RWPE1 (cell line): ENCODE measurements at regions not wholly inside any gene's neighbourhood (a gene's known extent, or its start where the extent isn't known, plus 50 kb on each side); places are given as distances from the start of the nearest gene placed in this dataset.

Experiments
- CTCF ChIA-PET: fragments of 350-600 bp; sonication (Branson Sonifier 250); formaldehyde crosslinking; extraction: SDS; loops from one replicate; lab custom pipeline; 2021; lab: Yijun Ruan, JAX
- POLR2A ChIA-PET: fragments of 400-600 bp; formaldehyde crosslinking; extraction: SDS; loops from one replicate; lab custom pipeline; 2020; ENCODE audit warnings: antibody characterized with exemption; ENCODE audit not compliant: low non-redundant PET; lab: Yijun Ruan, JAX
- DNase-seq: peaks from one replicate; pipeline ENCODE4 v3.0.0; 2012; ENCODE audit warnings: low spot score
- H3K27ac ChIP-seq: fragments of 450-650 bp; 2 replicates; pipeline ENCODE4 v1.5.1; 2017
- CTCF ChIP-seq: fragments of 450-650 bp; conservative IDR thresholded peaks from 2 replicates; pipeline ENCODE4 v1.5.1; 2017; ENCODE audit warnings: low read depth, mild to moderate bottlenecking

- CTCF ChIA-PET = no interaction called here
- H3K27ac ChIP-seq = no peak overlapping the region
Observed at GRCh38 chr2:106706283-106706682, 179.7 kb downstream of the ST6GAL2 start.

GRCh38 chr2:106708209-106708608 is 177.8 kb downstream of the ST6GAL2 start:
- no peak for DNase-seq
- no peak for TF ChIP-seq CTCF
- ChIA-PET POLR2A (no interaction called here), CTCF (no interaction called here)
- no peak overlapping the region for H3K27ac ChIP-seq

More at GRCh38 chr2:106706283-106706682, 179.7 kb downstream of the ST6GAL2 start:
- DNase-seq = no peak
- TF ChIP-seq CTCF = no peak
- POLR2A ChIA-PET = no interaction called here

GRCh38 chr2:106709229-106709628 is 176.7 kb downstream of the ST6GAL2 start:
- no peak for TF ChIP-seq CTCF
- POLR2A ChIA-PET = no interaction called here
- CTCF ChIA-PET = no interaction called here
- no peak for DNase-seq
- no peak overlapping the region for H3K27ac ChIP-seq

- no peak overlapping the region for H3K27ac ChIP-seq
- ChIA-PET POLR2A (no interaction called here), CTCF (interaction anchor here (0.7 kb wide), 1 partner anchor 47 kb away, joined by 4 read pairs; no protein-coding TSS in a partner anchor)
- no peak for TF ChIP-seq CTCF
- DNase-seq = no peak
Observed at GRCh38 chr2:106719222-106719621, 166.7 kb downstream of the ST6GAL2 start.

- ChIA-PET CTCF (interaction anchor here (0.7 kb wide), 1 partner anchor 46 kb away, joined by 4 read pairs; no protein-coding TSS in a partner anchor), POLR2A (no interaction called here)
- TF ChIP-seq CTCF = no peak
- H3K27ac ChIP-seq = no peak overlapping the region
- DNase-seq = no peak
Observed at GRCh38 chr2:106720026-106720425, 165.9 kb downstream of the ST6GAL2 start.

DNA sequence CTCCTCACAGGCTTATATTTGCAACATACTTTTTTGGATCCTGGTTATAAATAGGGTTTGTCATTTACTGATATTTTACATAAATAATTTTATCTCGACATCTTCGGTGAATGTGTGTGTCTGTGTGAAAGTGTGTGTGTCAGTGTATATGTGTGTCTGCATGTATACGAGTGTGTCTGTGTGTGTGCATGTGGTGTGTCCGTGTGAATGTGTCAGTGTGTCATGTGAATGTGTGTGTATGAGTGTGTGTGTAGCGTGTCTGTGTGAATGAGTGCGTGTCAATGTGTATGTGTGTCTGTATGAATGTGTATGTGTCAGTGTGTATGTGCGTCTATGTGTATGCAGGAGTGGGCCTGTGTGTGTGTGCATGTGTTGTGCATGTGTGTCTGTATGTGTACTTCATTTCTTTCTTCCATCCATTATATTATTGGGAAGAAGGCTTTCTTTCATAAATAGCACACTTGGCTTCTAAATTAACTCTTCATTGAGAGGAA is 161.6 kb downstream of the ST6GAL2 start:
- DNase-seq = no peak
- CTCF ChIA-PET = no interaction called here
- no peak for TF ChIP-seq CTCF
- H3K27ac ChIP-seq = no peak overlapping the region
- POLR2A ChIA-PET = no interaction called here
